Limb (tissue), 2 donors: ENCODE measurements at regions not wholly inside any gene's neighbourhood (a gene's known extent, or its start where the extent isn't known, plus 50 kb on each side); places are given as distances from the start of the nearest gene placed in this dataset.

Experiments
- DNase-seq, 2 donors: peaks; one replicate each; pipeline ENCODE4 v3.0.0-alpha.2; 2016; ENCODE audit errors: extremely low spot score in 2 of 2

GRCh38 chr2:180742801-180743200 is 237.6 kb upstream of the UBE2E3 start:
- DNase-seq: no peak

DNA sequence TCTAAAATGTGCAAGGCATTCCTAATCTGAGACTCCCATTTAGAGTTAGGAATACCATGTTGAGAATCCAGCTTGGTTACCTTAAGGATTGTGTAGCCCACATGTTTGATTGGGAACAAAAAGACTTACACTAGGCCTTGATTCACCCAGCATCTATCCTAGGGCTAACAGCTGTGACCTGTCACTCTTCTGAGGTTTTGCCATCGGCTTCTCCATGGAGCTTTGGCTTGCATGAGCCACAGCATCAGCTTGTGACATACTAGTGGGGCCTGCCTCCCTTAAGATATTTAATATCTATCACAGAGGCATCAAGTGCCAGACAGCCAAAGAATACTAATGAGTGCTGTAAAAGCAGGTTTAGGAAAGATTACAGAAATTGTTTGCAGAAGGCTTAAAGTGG is 241.3 kb upstream of the UBE2E3 start:
- no peak for DNase-seq

DNA sequence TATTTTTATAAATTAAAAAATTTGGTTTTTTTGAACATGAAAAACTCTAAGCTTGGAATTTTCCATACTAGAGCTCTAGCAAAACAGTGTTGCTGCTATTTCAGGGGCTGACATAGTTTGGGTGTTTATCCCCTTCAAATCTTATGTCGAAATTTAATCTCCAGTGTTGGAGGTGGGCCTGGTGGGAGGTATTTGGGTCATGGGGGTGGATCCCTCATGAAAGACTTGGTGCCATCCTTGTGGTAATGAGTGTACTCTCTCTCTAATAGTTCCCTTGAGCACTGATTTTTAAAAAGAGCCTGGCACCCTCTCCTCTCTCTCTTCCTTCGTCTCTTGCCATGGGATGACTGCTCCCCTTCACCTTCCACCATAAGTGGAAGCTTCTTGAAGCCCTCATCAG is 244.6 kb upstream of the UBE2E3 start:
- DNase-seq: no peak

DNA sequence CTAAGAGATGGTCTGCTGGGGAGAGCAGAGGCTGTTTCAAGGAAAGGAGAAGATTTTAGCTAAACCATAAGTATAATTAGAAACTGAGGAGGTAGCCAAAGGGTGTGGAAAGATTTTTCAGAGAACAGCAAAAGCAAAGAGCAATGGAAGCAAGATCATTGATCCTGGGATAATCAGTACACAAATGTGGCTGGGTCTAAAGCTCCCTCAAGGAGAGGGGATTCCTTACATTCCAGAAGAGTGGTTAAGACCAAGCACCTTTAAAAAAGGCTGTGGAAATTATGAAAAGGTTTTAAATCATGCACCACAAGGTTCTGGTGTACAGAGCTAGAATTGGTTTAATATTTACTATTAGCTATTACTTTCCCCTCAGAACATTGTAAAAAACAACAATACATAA is 246.0 kb upstream of the UBE2E3 start:
- no peak for DNase-seq

DNA sequence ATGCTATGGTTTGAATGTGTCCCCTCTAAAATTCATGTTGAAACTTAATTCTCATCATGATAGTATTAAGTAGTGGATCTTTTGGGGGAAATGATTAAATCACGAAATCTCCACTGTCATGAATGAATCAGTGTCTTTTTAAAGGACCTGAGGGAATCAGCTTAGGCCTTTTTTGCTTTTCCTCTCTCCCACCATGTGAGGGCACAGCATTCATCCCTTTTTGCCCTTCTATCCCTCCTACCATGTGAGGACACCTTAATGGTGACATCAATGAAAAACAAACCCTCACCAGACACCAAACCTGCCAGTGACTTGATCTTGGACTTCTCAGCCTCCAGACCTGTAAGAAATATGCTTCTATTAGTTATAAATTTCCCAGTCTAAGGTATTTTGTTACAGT is 247.1 kb upstream of the UBE2E3 start:
- no peak for DNase-seq

GRCh38 chr2:180732337-180732736 is 248.1 kb upstream of the UBE2E3 start:
- DNase-seq: no peak

DNA sequence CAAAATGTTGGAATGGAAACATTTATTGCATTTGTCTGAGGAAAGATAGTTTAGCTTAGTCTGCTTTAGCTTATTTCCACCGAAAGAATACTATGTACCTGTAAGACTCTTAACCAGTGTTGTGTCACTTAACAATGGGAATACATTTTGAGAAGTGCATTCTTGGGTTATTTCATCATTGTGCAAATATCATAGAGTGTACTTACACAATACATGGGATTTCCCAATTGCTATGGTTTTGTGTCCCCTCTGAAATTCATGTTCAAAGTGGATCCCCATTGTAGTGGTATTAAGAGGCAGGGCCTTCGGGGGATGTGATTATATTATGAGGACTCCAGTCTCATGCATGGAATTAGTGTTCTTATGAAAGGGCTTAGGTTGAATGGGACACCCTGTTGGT is 249.4 kb upstream of the UBE2E3 start:
- DNase-seq: no peak

GRCh38 chr2:180728928-180729559 is 251.4 kb upstream of the UBE2E3 start:
- DNase-seq: no peak

DNA sequence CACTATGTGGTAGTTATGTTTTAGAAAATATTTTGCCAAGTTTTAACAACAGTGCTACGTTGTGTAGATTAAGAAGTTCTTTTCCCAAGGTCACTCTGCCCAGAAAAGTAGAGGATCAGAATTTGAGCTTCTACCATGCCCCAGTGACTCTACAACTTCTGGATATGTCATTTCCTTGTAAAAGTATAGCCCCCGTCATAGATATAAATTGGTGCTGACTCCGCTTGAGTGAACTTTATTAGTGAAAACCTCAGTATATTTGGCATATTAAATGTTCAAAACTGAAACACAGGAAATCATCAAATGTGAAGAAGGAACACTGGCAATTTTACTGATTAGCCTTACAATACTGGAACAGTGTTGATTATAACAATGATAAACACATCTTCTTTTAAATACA is 256.7 kb upstream of the UBE2E3 start:
- DNase-seq: no peak

GRCh38 chr2:180722551-180723239 is 257.7 kb upstream of the UBE2E3 start:
- DNase-seq: no peak

DNA sequence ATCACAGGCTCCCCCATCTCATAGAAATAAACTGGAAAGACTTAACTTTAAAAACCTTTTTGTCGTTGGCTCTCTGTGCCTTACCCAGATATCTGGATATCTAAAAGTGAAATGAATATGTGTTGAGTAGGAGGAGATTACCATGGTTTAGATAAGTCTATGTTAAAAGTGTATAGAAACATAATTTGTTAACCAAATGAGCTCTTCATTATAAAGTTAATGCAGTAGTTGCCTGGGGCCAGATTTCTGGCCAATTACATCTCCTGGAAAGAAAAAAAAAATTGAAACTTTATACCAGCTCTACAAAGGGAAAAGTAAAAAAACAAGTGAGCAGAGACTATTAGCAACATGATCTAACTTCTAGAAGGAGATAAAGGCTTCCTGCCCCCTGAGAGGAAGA is 259.6 kb upstream of the UBE2E3 start:
- DNase-seq: no peak

DNA sequence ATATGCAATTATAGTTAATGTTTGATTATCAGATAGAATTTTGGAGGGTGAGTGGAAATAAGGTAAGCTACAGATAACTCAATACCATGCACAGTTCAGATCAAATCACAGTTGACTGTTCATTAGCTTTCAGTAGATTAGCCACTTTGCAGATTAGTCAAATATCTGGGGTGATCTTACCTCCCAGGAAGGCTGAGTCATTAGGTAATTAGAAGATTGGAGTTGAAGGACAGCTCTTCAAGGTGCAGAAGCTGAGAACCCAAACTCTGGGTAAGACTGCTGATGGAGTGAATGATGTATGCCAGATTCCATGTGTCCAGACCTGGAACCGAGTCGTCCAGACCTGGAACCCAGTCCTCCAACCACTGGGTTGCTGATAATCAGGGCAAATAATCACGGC is 262.8 kb upstream of the UBE2E3 start:
- DNase-seq: no peak

- DNase-seq: no peak
Measured at GRCh38 chr2:180716186-180717180, 263.9 kb upstream of the UBE2E3 start.

DNA sequence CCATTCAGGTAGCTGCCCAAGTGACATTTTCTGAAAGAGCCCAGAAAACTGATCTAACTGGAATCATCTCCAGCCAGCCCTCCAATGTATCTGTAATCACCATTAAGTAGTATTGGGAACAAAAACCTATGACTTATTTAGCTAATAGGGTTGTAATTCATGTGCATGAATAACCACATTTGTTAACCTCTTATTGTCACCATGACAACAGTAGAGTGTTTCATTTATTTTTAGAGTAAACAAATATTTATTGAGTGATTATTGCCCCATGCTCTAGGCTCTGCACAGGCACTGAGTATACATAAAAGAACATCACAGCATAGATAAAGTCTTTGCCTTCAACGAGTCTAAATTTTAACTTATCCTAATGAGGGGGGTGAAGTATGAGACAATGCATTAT is 265.4 kb upstream of the UBE2E3 start:
- no peak for DNase-seq

- no peak for DNase-seq
Measured at GRCh38 chr2:180709392-180710145, 270.8 kb upstream of the UBE2E3 start.

GRCh38 chr2:180707884-180708205 is 272.6 kb upstream of the UBE2E3 start:
- DNase-seq: no peak

GRCh38 chr2:180707175-180707883 is 273.1 kb upstream of the UBE2E3 start:
- DNase-seq: no peak

DNA sequence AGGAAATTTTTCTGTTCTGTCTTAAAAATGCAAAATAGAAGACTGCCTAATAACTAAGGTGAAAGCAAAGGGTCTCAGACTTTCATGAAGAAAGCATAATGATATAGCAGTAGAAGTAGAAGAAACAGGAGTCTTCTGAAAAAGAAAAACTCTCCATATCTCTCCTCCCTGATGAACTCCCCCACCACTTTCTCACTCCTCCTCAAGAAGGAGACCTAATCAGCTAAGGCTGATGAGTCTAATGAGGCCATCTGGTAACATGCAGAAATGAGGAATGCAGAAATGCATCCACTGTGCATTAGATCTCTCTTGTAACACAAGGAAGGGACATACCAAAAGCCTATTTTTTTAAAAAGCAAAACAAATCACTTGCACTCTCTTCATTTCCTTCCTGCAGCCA is 273.7 kb upstream of the UBE2E3 start:
- DNase-seq: no peak

DNA sequence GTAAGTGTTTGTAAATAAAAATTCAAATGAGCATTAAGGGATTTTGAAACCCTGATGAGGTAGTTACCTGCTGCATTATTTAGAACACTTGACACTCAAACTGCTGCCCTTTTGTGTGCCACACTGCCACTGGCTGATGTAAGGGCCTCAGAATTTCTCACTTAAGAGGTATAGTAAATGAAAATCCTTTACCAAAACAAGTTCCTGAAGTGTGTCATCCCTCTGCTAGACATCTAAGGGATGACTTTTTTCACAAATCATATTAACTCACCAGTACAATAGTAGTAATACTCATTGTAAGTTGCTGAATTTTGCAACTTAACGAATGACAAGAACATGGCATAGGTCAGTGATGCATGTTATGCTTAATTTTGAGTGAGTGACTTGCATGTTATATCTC is 274.9 kb upstream of the UBE2E3 start:
- DNase-seq: no peak

- DNase-seq: no peak
Measured at GRCh38 chr2:180705122-180705521, 275.3 kb upstream of the UBE2E3 start.
